Esophagus muscularis mucosa (tissue), 4 donors: ENCODE measurements at regions not wholly inside any gene's neighbourhood (a gene's known extent, or its start where the extent isn't known, plus 50 kb on each side); places are given as distances from the start of the nearest gene placed in this dataset.

Experiments
- DNase-seq: peaks from one replicate; pipeline ENCODE4 v3.0.0-alpha.2; 2017; ENCODE audit errors: extremely low spot score
- H3K27ac ChIP-seq, 4 donors: fragments of 200-600 bp; sonication (generic); replicated peaks in 1 of 4; 1 replicate in 3 of 4; 2 replicates in 1 of 4; pipeline ENCODE4 v1.5.1; 2016 to 2019; ENCODE audit warnings: mild to moderate bottlenecking in 1 of 4
- H3K27me3 ChIP-seq, 4 donors: fragments of 200-600 bp; sonication (generic); one replicate each; pipeline versions ENCODE4 v1.5.1 to v1.6.0; 2016 to 2019
- H3K36me3 ChIP-seq, 4 donors: fragments of 200-600 bp; sonication (generic); one replicate each; pipeline ENCODE4 v1.5.1; 2016 to 2019
- H3K4me1 ChIP-seq, 4 donors: fragments of 200-600 bp; sonication (generic); one replicate each; pipeline ENCODE4 v1.5.1; 2016 to 2019
- H3K4me3 ChIP-seq, 4 donors: fragments of 200-600 bp; sonication (generic); 1 replicate in 2 of 4; 2 replicates in 2 of 4; pipeline ENCODE4 v1.5.1; 2016 to 2019; ENCODE audit warnings: mild to moderate bottlenecking in 4 of 4, moderate library complexity in 1 of 4
- H3K9me3 ChIP-seq, 4 donors: fragments of 200-600 bp; sonication (generic); 1 replicate in 3 of 4; 2 replicates in 1 of 4; pipeline ENCODE4 v1.5.1; 2016 to 2019
- CTCF ChIP-seq, 3 experiments: fragments of 200-600 bp in 2 of 3; fragments of 450-650 bp in 1 of 3; sonication (generic) in 2 of 3; IDR thresholded peaks; one replicate each; pipeline ENCODE4 v1.5.1; 2017 to 2019; ENCODE audit warnings: antibody characterized with exemption in 3 of 3, mild to moderate bottlenecking in 2 of 3, moderate library complexity in 1 of 3
- EP300 ChIP-seq: sonication (generic); formaldehyde crosslinking; IDR thresholded peaks from one replicate; pipeline ENCODE4 v1.6.1; 2017; ENCODE audit warnings: antibody characterized with exemption
- POLR2A ChIP-seq: fragments of 450-650 bp; IDR thresholded peaks from one replicate; pipeline ENCODE4 v1.6.1; 2017; ENCODE audit warnings: antibody characterized with exemption, moderate library complexity, mild to moderate bottlenecking, low read depth
- POLR2AphosphoS5 ChIP-seq, 2 donors: sonication (generic); formaldehyde crosslinking; IDR thresholded peaks; one replicate each; pipeline ENCODE4 v1.6.1; 2017; ENCODE audit warnings: antibody characterized with exemption in 2 of 2
- WGBS: methylation state at CpG from one replicate; pipeline ENCODE4 v1.1.5; 2018; 5-methylcytosine and 5-hydroxymethylcytosine counted together
- intact Hi-C: fragments of 100-400 bp; cut with DNase I; formaldehyde crosslinking; loops from one replicate; pipeline ENCODE4 v1.15.1; 2023

GRCh38 chr21:35349376-35350080 is 300.4 kb upstream of the RUNX1 start:
- Histone ChIP-seq H3K4me1 (no peaks in the 10 kb centered on the region), H3K36me3 (no peaks in the 10 kb centered on the region), H3K27ac (no peak overlapping the region), H3K27me3 (peaks cover 0 to 20% (median 0%) of the 10 kb centered on the region in 4 donors), H3K4me3 (no peak overlapping the region), H3K9me3 (no peaks in the 10 kb centered on the region)
- TF ChIP-seq POLR2AphosphoS5 (IDR thresholded peaks at IDR 0.05) (no peak), POLR2A (no peak), CTCF (IDR thresholded peaks at IDR 0.05) (no peak), EP300 (no peak)
- peak; percentile 21 for DNase-seq
- WGBS: 82% methylated on average over 9 of the region's 9 CpGs
- intact Hi-C loops: no loop called here

- H3K4me1 ChIP-seq: no peaks in the 10 kb centered on the region
- no peak overlapping the region for H3K27ac ChIP-seq
- no peak overlapping the region for H3K4me3 ChIP-seq
- TF ChIP-seq CTCF (IDR thresholded peaks at IDR 0.05) (no peak), EP300 (no peak), POLR2AphosphoS5 (IDR thresholded peaks at IDR 0.05) (no peak), POLR2A (no peak)
- H3K36me3 ChIP-seq: no peaks in the 10 kb centered on the region
- no peaks in the 10 kb centered on the region for H3K9me3 ChIP-seq
- WGBS: 31% methylated on average over 1 of the region's 1 CpG
- H3K27me3 ChIP-seq: peaks cover 0 to 17% (median 0%) of the 10 kb centered on the region in 4 donors
- DNase-seq: no peak
- intact Hi-C loops: no loop called here
Measured at GRCh38 chr21:35348686-35349085, 299.6 kb upstream of the RUNX1 start.

- peak; percentile 37 for DNase-seq
- Histone ChIP-seq H3K27me3 (peaks cover 0 to 10% (median 0%) of the 10 kb centered on the region in 4 donors), H3K4me3 (no peak overlapping the region), H3K4me1 (no peaks in the 10 kb centered on the region), H3K27ac (no peak overlapping the region), H3K9me3 (no peaks in the 10 kb centered on the region), H3K36me3 (no peaks in the 10 kb centered on the region)
- 91% methylated on average over 4 of the region's 4 CpGs for WGBS
- intact Hi-C loops: no loop called here
- TF ChIP-seq CTCF (IDR thresholded peaks at IDR 0.05): no peak
- TF ChIP-seq POLR2AphosphoS5 (IDR thresholded peaks at IDR 0.05): no peak
- no peak for TF ChIP-seq EP300
- no peak for TF ChIP-seq POLR2A
Measured at GRCh38 chr21:35346697-35347096, 297.6 kb upstream of the RUNX1 start.

- no peak overlapping the region for H3K4me3 ChIP-seq
- no peak overlapping the region for H3K27ac ChIP-seq
- no peaks in the 10 kb centered on the region for H3K36me3 ChIP-seq
- H3K9me3 ChIP-seq: no peaks in the 10 kb centered on the region
- H3K4me1 ChIP-seq: no peaks in the 10 kb centered on the region
- H3K27me3 ChIP-seq: peaks cover 0 to 10% (median 0%) of the 10 kb centered on the region in 4 donors
- no peak for DNase-seq
- intact Hi-C loops: no loop called here
- TF ChIP-seq POLR2AphosphoS5 (IDR thresholded peaks at IDR 0.05) (no peak), POLR2A (no peak), EP300 (no peak), CTCF (IDR thresholded peaks at IDR 0.05) (no peak)
Measured at GRCh38 chr21:35345954-35346353, 296.9 kb upstream of the RUNX1 start.

GRCh38 chr21:35344582-35344981 is 295.5 kb upstream of the RUNX1 start:
- Histone ChIP-seq H3K9me3 (no peaks in the 10 kb centered on the region), H3K4me1 (no peaks in the 10 kb centered on the region), H3K36me3 (no peaks in the 10 kb centered on the region), H3K27ac (no peak overlapping the region), H3K27me3 (peaks cover 0 to 14% (median 0%) of the 10 kb centered on the region in 4 donors), H3K4me3 (no peak overlapping the region)
- intact Hi-C loops: no loop called here
- peak; percentile 37 for DNase-seq
- TF ChIP-seq CTCF (IDR thresholded peaks at IDR 0.05): no peak
- no peak for TF ChIP-seq POLR2AphosphoS5 (IDR thresholded peaks at IDR 0.05)
- no peak for TF ChIP-seq POLR2A
- no peak for TF ChIP-seq EP300
- 90% methylated on average over 4 of the region's 4 CpGs for WGBS
